Smooth muscle cell (in vitro differentiated cells): ENCODE measurements at regions not wholly inside any gene's neighbourhood (a gene's known extent, or its start where the extent isn't known, plus 50 kb on each side); places are given as distances from the start of the nearest gene placed in this dataset.
"Not testable (repeated sequence)": the region's sequence is repeated elsewhere in the genome, so short reads cannot be mapped to it uniquely, and the experiment has no call there.

Source experiments
- DNase-seq: peaks from one replicate; lab custom pipeline; 2025; ENCODE audit not compliant: unreplicated experiment; lab: John Stamatoyannopoulos, UW
- H2AFZ ChIP-seq: fragments of 200-600 bp; sonication (generic); 2 replicates; pipeline ENCODE4 v1.6.0; 2016; ENCODE audit warnings: antibody characterized with exemption, low read depth, mild to moderate bottlenecking
- H3F3A ChIP-seq: fragments of 200-600 bp; sonication (generic); 2 replicates; pipeline ENCODE4 v1.6.0; 2017; ENCODE audit warnings: antibody characterized with exemption, low read depth
- H3K27ac ChIP-seq: fragments of 200-600 bp; sonication (generic); 2 replicates; pipeline ENCODE4 v1.5.1; 2016; ENCODE audit warnings: low read depth, mild to moderate bottlenecking
- H3K27me3 ChIP-seq: fragments of 200-600 bp; sonication (generic); 2 replicates; pipeline ENCODE4 v1.6.1; 2016; ENCODE audit warnings: low read depth, mild to moderate bottlenecking
- H3K36me3 ChIP-seq: fragments of 200-600 bp; sonication (generic); 2 replicates; pipeline ENCODE4 v1.5.1; 2016; ENCODE audit warnings: low read depth
- H3K4me1 ChIP-seq: fragments of 200-600 bp; sonication (generic); 2 replicates; pipeline ENCODE4 v1.5.1; 2016; ENCODE audit warnings: low read depth
- H3K4me2 ChIP-seq: fragments of 200-600 bp; sonication (generic); 2 replicates; pipeline ENCODE4 v1.6.0; 2016; ENCODE audit warnings: mild to moderate bottlenecking
- H3K4me3 ChIP-seq: fragments of 200-600 bp; sonication (generic); 2 replicates; pipeline ENCODE4 v1.5.1; 2016; ENCODE audit warnings: mild to moderate bottlenecking
- H3K79me2 ChIP-seq: fragments of 200-600 bp; sonication (generic); 2 replicates; pipeline ENCODE4 v1.6.0; 2016; ENCODE audit warnings: low read depth, mild to moderate bottlenecking
- H3K9ac ChIP-seq: fragments of 200-600 bp; sonication (generic); 2 replicates; pipeline ENCODE4 v1.6.0; 2016; ENCODE audit warnings: low read depth
- H3K9me3 ChIP-seq: fragments of 200-600 bp; sonication (generic); replicated peaks from 2 replicates; pipeline ENCODE4 v1.5.1; 2016; ENCODE audit warnings: low read depth
- H4K20me1 ChIP-seq: fragments of 200-600 bp; sonication (generic); 2 replicates; pipeline ENCODE4 v1.6.0; 2016; ENCODE audit warnings: low read depth
- CTCF ChIP-seq: fragments of 200-600 bp; sonication (generic); IDR thresholded peaks from 2 replicates; pipeline ENCODE4 v1.5.1; 2017; ENCODE audit warnings: borderline replicate concordance, mild to moderate bottlenecking, antibody characterized with exemption; ENCODE audit not compliant: insufficient read depth, poor library complexity, severe bottlenecking
- WGBS: methylation state at CpG from one replicate; pipeline ENCODE4 v1.1.7; 2016; ENCODE audit warnings: low lambda C conversion rate; 5-methylcytosine and 5-hydroxymethylcytosine counted together

GRCh38 chr7:10475940-10476641 is 497.6 kb upstream of the PHF14 start:
- no peak for DNase-seq
- no peak overlapping the region for H2AFZ ChIP-seq

GRCh38 chr7:10476642-10477041 is 497.0 kb upstream of the PHF14 start:
- H3K9me3 ChIP-seq, result no peaks in the 10 kb centered on the region
- no peak overlapping the region for H3K4me3 ChIP-seq
- H3K27me3 ChIP-seq, result no peaks in the 10 kb centered on the region
- H3K79me2 ChIP-seq, result no peaks in the 10 kb centered on the region
- no peaks in the 10 kb centered on the region for H3F3A ChIP-seq
- no peak overlapping the region for H3K4me2 ChIP-seq
- no peaks in the 10 kb centered on the region for H3K4me1 ChIP-seq
- WGBS, result 93% methylated on average over 14 of the region's 15 CpGs
- H3K9ac ChIP-seq, result no peak overlapping the region
- H3K27ac ChIP-seq, result no peak overlapping the region
- no peak for DNase-seq
- no peaks in the 10 kb centered on the region for H3K36me3 ChIP-seq
- H4K20me1 ChIP-seq, result no peaks in the 10 kb centered on the region
- no peak overlapping the region for H2AFZ ChIP-seq
- no peak for TF ChIP-seq CTCF

More at GRCh38 chr7:10475940-10476641, 497.6 kb upstream of the PHF14 start:
- Histone ChIP-seq H3K9ac (no peak overlapping the region), H3K9me3 (no peaks in the 10 kb centered on the region), H3K79me2 (no peaks in the 10 kb centered on the region), H3K4me2 (no peak overlapping the region), H4K20me1 (no peaks in the 10 kb centered on the region), H3K4me1 (no peaks in the 10 kb centered on the region), H3K27me3 (no peaks in the 10 kb centered on the region), H3K36me3 (no peaks in the 10 kb centered on the region), H3K27ac (no peak overlapping the region), H3F3A (no peaks in the 10 kb centered on the region), H3K4me3 (no peak overlapping the region)
- no peak for TF ChIP-seq CTCF
- 90% methylated on average over 20 of the region's 20 CpGs for WGBS

GRCh38 chr7:10483671-10484070 is 490.0 kb upstream of the PHF14 start:
- H3K4me3 ChIP-seq, result no peak overlapping the region
- H3K27ac ChIP-seq, result no peak overlapping the region
- H3K9ac ChIP-seq, result no peak overlapping the region
- H3K27me3 ChIP-seq, result no peaks in the 10 kb centered on the region
- H4K20me1 ChIP-seq, result no peaks in the 10 kb centered on the region
- H3F3A ChIP-seq, result no peaks in the 10 kb centered on the region
- DNase-seq, result no peak
- TF ChIP-seq CTCF, result no peak
- no peaks in the 10 kb centered on the region for H3K4me1 ChIP-seq
- no peak overlapping the region for H3K4me2 ChIP-seq
- no peaks in the 10 kb centered on the region for H3K36me3 ChIP-seq
- peak overlapping the region; percentile 53 for H2AFZ ChIP-seq
- no peaks in the 10 kb centered on the region for H3K79me2 ChIP-seq
- WGBS, result 56% methylated on average over 5 of the region's 5 CpGs
- no peaks in the 10 kb centered on the region for H3K9me3 ChIP-seq

GRCh38 chr7:10484767-10485166 is 488.9 kb upstream of the PHF14 start:
- Histone ChIP-seq H3K4me1 (no peaks in the 10 kb centered on the region), H3K36me3 (no peaks in the 10 kb centered on the region), H4K20me1 (no peaks in the 10 kb centered on the region), H3K27ac (no peak overlapping the region), H3K9me3 (no peaks in the 10 kb centered on the region), H3K4me3 (no peak overlapping the region), H3K27me3 (no peaks in the 10 kb centered on the region), H2AFZ (no peak overlapping the region), H3F3A (no peaks in the 10 kb centered on the region), H3K9ac (no peak overlapping the region), H3K79me2 (no peaks in the 10 kb centered on the region), H3K4me2 (no peak overlapping the region)
- DNase-seq, result no peak
- TF ChIP-seq CTCF, result no peak

GRCh38 chr7:10501206-10501884 is 472.3 kb upstream of the PHF14 start:
- not testable (repeated sequence) for H3K79me2 ChIP-seq, H3K4me3 ChIP-seq, DNase-seq, H3K36me3 ChIP-seq, H2AFZ ChIP-seq, H3K4me2 ChIP-seq, H3K27me3 ChIP-seq, H3K27ac ChIP-seq, H3F3A ChIP-seq, H3K4me1 ChIP-seq, H3K9me3 ChIP-seq, H3K9ac ChIP-seq, H4K20me1 ChIP-seq
- 91% methylated on average over 18 of the region's 18 CpGs for WGBS
